AML-193 (cell line): ENCODE measurements at regions not wholly inside any gene's neighbourhood (a gene's known extent, or its start where the extent isn't known, plus 50 kb on each side); places are given as distances from the start of the nearest gene placed in this dataset.

Experiments used
- DNase-seq, 2 experiments: peaks; one replicate each; lab custom pipeline; 2025; lab: John Stamatoyannopoulos, UW

DNA sequence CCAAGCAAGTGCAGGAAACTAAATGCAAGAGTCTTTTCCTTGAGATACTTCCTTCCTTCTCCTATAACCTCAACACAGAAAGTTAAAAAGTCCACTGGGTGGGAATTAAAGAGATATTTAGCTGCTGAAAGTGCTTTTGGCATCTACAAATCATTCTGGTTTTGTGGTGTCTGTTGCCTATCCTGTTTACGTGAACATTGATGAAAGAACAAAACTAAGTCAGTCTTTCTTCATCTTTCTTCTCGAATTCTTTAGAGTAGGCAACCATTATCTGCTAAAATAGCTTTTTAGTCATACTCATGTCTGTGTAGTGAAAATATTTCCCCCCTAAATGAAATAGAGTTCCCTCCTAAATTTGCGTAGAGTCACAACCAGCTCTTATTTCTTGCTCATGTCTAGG is 838.6 kb downstream of the GATA3 start:
- DNase-seq, result no peak

DNA sequence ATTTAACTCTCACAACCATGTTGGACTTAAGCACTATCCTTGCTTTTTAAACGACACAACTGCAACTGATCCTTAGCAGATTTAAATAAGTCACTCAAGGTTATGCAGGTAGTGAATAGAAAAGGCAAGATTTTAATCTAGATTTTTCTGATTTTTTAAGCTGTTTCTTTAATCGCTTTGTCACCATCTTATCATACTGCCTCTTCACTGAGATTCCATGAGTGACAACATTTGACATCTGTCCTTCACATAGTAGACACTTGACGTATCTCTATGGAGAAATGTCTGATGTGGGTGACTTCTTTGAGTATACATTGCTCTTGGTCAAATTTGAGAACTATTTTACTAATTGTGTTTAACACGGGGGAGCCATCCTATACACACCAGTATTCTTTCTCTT is 839.7 kb downstream of the GATA3 start:
- DNase-seq, result no peak

DNA sequence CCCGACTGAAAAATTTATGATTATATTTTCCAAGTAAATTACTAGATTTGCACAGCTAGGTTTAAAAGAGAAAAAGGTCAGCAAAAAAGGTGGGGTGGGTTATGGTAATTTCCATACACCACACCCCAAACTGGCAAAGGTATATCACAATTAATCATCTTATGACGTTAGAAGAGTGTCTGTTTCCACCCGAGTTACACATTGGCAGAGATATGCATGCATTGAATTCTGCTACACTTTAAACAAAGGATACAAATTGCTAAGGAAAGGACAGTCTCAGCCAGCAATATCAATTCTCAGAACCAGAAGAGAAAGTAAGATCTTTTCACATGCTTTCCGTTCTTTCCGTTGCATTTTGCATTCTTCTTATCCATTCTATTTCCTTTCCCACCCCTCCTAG is 843.3 kb downstream of the GATA3 start:
- DNase-seq, result no peak

DNA sequence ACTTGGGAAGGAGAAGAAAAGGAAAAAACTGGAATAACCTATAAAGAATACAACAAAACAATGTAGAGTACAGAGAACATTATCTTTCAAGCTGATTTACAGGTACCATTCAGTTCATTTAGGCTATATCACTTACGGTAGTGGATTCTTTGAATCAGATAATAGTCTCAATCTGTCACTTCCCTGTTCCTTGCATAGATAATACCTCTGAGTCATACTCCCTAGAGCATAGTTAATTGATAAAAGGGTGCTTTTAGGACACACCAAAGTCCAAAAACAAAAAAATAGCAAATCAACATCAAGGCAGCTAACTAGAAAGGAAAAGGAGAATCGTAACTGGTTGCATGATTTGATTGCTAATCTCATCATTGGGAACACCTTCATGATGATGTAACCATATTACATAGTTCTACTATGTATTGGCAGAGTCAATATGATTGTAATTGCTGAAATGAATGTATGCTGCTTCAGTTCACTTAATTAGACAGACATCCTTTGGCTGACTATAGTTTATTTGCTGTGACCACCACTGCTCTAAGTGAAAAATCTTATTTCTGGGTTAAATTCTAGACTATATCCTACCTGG is 844.4 kb downstream of the GATA3 start:
- DNase-seq, result no peak

DNA sequence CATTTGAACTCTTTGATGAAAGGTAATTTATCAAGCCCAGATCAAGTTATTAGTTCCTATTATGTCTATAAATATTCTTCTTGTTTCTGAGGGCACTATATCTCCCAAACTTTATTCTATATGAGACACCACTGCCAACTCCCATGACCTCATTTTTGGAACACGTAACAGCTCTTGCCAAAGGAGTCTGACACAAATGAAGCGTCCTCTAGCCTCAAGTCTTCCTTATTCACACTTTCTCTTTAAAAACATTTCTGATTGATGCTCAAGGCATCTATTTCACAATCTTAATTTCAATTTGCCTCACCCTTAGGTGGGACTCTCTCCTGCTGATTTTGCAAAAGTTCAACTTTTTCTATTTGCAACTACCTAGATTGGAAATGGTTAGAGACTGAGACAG is 848.4 kb downstream of the GATA3 start:
- DNase-seq, result no peak

DNA sequence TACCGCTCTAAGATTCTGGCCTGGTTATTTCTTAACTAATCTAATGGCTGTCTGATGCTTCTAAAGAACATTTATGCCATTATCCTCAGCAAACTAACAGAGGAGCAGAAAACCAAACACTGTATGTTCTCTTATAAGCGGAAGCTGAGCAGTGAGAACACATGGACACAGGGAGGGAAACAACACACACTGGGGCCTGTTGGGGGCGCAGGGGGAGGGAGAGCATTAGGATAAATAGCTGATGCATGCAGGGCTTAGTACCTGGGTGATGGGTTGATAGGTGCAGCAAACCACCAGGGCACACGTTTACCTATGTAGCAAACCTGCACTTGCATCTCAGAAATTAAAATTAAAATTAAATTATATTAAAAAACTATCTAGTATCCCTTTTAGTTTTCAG is 853.5 kb downstream of the GATA3 start:
- DNase-seq, result no peak

DNA sequence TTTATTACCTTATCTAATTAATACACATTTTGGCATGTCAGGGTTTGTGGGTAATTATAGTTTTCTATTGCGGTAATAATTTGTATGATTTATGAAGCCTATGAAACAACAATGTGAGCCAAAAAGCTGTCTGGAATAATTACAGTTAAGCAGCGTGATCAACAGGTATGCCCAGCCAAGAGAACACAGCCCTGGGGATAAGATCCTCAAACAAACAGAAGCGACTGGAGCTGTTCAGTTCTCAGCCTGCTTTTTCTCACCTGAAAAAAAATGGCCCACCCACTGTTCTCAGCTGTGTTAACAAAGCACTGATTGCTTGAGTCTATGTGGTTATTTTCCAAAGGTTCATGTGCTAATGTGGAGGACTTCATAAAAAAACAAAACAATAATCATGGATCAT is 855.8 kb downstream of the GATA3 start:
- DNase-seq, result no peak

DNA sequence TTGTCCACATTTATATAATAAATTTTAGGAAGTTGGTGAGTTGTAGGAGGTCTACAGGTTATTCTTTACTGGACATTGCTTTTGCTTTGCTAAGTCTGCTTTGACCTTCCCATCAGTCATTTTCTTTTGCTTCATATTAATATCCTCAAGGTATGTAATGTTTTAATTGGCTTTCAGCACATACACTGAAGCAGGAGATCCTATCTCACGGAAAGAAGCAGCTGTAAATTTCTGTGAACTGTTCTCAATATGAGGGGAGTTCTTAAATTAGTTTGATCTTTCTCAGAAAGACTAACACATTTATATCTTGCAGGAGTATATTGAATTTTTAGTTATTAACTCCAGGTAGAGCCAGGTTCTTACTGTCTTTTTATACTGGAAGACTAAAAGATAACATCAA is 856.5 kb downstream of the GATA3 start:
- no peak for DNase-seq

DNA sequence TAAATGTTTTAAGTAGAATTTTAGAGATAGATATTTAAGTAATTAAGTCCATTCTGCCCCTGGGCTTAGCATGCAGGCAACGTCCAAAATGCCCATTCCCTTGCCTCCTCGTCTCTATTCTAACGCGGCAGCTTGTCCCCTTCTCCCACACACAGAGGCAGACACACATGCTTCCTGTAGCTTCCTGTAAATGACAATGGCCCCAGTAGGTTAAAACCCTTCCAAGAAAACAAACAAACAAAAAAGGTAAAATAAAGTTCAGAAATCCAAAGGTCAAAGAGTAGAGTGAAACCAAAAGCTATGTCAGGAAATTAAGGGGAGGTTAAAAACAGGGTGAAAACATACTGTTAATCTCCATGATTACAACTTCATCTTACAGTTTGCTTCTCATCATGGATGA is 857.6 kb downstream of the GATA3 start:
- no peak for DNase-seq

DNA sequence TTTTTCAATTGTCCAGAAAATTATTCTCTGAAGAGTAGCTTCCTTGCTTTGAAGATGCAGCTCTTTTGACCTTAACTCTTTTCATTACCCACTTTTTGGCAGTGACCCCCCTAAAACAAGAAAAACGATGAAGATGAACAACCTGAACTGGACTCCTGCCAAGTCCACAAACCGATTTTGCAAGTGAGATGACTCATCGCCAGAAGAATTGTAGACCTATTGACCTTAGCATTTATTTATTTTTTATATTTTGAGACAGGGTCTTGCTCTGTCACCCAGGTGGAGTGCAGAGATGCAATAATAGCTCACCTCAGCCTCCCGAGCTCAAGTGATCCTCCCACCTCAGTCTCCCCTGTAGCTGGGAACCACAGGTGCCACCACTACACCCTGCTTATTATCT is 859.2 kb downstream of the GATA3 start:
- no peak for DNase-seq

DNA sequence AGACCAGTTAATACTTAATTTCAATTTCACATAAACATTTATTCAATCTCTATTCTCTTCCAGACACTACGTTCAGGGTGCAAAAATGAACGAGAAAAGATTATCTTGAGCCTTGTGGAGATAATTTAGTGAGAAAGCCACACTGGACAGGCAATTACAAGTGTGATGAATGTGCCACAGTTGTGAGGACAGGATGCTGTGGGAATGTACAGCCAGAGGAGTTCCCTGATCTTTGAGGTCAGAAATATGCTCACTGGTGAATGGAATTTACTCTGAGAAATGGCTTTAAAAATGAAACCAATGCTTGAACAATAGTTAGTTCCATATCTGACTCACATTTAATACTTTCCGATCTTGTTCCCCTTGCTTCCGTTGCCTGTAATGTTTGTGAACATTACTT is 864.8 kb downstream of the GATA3 start:
- no peak for DNase-seq

DNA sequence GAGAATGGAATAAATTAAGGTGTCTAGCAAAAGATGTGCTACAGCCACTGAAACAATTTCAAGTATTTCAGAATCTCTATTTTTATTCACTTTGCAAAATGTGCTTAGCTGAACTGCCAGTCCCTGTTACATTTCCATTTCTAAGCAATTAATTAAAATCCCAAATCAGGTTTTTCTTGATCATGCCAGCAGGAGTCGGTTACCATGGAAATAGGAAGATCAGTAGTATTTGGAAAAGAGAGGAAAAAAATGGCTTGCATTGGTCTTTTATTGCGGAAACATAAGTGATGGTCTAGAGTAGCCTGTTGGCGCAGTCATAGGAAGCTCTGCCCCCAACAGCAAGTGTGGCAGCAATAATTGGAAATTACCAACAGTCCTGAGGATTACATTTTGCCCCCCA is 867.1 kb downstream of the GATA3 start:
- no peak for DNase-seq

DNA sequence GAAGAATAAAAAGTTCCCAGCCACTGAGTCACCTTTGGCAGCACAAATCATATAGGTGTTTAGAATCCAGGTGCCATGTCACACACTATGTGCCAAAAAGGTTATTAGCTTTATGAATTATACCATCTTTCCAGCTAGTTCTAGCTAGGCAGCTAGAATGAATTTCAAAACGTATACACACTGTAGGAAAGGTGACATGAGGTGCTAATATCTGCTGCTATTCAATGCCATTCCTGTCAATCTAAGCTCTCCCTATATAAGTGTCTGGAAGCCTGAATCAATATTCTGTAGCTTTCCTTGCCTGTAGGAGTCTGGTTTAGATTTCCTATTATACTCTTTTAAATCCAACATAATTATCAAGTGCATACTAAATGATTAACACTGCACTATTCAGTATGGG is 868.6 kb downstream of the GATA3 start:
- no peak for DNase-seq

DNA sequence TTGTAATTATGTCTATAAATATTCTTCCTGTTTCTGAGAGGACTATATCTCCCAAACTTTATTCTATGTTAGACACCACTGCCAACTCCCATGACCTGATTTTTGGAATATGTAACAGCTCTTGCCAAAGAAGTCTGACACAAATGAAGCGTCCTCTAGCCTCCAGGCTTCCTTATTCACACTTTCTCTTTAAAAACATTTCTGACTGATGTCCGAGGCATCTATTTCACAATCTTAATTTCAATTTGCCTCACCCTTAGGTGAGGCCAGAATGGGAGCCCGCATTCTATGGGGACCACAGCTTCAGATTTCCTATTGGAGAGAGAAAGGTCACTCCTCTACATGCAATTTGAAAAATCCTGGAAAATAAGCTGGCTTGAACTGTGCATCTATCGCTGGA is 873.2 kb downstream of the GATA3 start:
- no peak for DNase-seq

DNA sequence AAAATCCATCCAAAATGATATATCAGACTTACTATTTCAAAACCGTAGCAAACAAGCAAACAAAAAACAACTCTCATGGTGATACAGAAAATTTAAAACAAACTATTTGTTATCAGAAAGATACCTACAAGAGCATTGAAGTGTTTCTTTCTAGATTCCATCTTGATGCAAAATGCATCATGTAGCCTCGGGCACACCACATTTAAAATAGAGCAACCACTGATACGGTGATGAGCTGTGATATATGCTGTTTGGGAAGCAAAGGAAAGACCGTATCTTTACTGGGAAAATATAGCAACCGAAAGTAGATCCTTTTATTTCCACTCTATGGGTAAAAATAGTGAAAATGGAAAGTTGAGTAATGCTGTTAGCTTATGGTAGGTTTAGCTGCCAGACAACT is 892.0 kb downstream of the GATA3 start:
- no peak for DNase-seq

DNA sequence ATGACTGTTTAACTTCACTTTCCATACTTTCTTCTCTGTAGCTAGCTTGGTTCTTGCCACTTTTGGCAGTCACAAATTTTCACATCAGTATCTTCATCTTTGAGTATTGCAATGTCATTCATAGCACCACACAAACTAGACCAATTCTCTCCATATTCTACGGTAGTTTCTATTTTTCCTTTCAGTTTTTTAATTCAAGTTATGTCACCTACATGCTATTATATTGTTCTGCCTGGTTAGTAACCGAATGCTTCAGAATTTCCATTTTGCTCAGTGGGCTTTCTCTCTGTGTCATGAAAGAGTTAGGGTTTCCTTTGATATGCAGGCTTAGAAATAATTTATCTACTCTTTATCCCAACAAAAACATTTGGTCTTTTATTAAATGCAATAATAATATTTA is 896.5 kb downstream of the GATA3 start:
- no peak for DNase-seq

DNA sequence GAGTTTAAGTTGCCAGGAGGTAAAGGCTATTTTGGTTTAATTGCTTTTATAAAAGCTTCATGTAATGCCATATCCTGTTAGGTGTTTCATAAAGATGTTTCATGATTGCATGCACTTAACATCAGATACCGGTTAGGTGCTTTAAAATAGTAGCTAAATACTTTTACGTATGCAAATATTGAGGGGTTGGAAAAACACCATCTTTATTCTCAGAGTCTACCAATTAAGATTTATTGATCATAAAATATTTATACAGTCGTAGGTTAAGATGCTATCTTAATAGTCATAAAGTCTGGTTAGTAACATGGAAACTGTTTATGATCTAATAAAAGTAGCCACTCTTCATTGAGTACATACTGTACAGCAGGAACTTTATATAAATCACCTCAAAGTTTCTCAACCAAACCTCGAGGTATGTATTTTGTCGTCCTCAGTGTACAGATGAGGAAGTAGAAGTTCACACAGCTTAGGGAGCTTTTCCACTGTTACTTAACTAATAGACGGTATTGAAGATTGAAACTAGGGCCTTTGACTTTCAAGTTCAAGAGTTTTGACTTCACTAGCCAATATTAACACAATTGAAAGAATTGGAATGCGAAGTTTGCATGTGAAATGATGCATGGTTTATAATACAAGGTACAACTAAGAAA is 897.1 kb downstream of the GATA3 start:
- no peak for DNase-seq

DNA sequence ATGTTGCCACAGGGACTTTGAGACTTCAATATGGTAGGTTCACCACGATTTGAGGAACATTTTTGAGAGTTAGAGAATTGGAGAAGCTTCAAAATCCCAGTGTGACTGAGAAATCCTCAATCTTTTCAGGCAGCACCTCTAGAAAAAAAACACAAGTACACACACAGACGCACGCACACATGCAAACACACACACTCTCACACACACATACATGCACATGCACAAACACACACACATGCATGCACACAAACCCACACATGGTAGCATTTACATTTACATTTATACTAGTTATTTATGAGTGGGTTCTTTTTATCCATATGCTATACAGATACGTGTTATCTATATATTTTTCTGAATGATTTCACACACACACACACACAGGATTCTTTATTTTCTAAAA is 901.9 kb downstream of the GATA3 start:
- DNase-seq, result no peak

DNA sequence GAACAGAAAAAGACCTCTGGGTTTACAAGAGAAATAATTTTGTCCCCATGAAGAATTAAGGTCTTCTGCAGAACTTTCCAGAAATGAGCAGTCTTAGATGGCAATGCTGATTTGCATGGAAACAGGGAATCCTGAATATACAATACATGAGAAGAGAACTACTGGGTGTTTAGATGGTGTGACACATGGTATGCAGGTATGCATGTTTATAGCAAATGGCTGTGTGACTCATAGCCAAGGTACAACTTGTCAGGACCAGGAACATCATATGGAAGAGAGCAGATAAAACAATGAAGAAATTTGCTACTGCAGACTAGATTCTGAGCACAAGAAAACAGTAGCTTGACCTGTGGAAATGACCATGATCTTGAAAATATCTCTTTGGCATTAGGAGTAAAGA is 907.8 kb downstream of the GATA3 start:
- DNase-seq, result no peak

DNA sequence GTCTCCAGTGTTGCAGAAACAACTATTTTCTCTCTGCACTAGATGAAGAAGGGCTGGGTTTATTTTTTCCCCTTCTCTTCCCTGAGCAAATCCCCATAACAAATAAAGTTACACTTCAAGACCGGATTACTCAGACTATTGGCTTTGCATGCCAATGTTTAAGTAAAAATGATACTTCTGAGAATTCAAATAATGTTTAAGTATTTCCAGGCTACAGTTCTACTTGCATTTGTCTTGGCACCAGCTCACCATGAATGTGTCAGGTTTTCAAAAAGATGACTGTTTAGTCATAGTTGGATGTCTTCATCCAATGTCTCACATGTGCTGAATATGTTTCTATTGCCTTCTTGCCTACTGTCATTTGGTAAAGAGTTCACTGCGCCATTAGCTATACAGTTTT is 912.6 kb downstream of the GATA3 start:
- no peak for DNase-seq

DNA sequence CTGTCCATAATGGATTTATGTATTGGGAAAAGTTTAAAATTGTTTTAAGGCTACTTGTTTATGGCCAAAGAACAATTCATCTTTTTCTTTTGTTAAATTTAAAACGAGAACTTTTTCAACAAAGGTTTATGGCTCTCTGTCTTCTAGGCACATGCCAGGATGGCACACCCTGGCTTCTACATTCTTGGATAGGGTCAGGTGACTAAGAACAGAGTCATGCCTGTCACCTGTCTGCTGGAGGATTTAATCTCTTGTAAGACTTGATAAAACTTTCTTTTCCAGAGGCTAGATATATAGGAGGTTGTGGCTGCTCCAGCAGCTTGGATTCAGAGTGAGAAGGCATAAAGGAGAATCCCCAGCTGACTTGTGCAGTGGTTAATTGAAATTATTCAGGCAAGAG is 915.4 kb downstream of the GATA3 start:
- no peak for DNase-seq

DNA sequence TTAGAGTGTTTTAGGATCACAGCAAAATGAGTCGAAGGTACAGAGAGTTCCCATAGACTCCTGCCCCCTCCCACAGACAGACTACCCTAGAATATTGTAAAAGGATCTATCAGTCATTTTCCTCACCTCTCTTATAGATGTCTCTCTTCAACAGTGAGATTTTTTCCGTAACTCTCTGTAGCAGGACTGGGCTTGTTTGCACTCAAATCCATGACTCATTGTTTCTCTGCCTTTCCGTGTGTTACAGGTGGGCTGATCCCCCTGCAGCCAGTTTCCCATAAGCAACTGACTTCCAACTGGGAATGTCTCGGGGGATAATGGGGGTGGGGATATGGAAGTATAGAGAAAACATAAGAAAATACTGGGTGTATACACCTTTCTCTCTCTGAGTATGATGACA is 921.0 kb downstream of the GATA3 start:
- no peak for DNase-seq

DNA sequence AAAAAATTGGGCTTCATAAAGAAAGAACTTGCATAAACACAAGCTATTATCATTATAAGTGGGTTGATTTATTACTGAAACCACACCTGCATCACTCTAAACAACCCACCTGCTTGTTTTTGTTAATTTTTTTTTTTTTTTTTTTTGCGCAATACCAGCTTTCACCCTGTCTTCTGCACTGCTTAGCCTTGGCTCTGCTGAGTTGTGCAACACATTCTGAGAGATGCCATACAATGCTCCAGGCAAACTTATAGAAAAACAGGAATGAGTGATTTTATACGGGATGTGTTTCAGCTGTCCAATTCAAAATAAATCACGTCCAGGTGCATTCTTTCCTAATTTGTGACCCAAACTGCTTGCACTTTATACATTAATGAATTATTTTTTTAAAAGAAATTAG is 923.6 kb downstream of the GATA3 start:
- DNase-seq, result no peak

DNA sequence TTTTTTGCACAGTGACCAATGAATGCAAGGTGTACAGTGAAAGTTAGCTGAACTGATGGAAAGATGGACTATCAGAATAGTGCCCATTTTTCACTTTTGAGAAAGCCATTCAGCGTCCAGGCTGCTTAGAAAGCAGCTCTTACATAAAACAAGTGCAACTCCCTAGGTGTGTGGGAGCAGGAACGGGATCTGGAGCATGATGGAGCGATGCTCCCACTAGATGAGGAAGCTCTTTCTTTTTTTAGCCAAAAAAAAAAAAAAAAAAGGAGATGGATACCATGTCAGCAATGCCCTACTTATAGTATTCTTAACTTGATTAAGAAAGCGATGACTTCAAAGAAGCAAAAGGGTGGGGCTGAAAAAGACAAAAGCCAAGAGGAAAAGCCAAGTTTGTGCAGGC is 925.5 kb downstream of the GATA3 start:
- DNase-seq, result no peak

DNA sequence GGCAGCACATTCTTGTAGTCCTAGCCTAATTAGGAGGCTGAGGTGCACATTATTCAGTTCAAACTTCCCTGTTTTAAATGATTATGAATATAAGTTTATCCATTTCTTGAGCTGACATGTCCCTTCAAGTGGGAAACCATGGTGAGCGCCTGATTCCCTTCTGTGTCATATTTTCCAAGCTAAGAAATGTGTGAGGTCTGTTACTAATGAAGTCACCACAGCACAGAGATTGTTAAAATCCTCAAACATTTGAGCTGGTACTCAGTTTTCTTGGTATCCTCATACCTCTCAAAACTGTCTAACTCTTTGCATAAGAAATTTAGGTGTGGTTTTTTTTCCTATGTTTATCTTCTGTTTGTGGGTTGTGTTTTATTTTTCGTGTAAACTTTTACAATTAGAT is 926.8 kb downstream of the GATA3 start:
- no peak for DNase-seq
